ENCODE measurements at regions not wholly inside any gene's neighbourhood (a gene's known extent, or its start where the extent isn't known, plus 50 kb on each side); places are given as distances from the start of the nearest gene placed in this dataset.

DNA sequence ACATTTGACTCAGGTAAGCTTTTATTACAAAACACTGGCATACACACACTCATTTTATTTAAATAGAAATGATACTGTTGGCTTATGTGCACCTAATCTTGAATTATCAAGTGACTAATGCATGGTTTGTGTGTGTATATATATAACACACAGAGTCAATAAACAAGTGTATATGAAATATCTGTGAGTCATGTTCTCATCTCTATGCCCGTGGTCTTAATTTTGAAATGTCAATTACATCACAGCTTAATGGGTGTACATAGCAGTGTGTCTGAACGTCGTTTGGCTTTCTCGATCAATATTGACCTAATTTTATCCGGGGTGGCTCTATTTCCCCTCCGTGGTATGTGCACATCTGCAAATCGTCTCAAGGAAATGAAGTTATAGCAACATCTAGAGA lies 104.0 kb upstream of the ZFP64 start (continued):
- TF ChIP-seq, protein P1, sequence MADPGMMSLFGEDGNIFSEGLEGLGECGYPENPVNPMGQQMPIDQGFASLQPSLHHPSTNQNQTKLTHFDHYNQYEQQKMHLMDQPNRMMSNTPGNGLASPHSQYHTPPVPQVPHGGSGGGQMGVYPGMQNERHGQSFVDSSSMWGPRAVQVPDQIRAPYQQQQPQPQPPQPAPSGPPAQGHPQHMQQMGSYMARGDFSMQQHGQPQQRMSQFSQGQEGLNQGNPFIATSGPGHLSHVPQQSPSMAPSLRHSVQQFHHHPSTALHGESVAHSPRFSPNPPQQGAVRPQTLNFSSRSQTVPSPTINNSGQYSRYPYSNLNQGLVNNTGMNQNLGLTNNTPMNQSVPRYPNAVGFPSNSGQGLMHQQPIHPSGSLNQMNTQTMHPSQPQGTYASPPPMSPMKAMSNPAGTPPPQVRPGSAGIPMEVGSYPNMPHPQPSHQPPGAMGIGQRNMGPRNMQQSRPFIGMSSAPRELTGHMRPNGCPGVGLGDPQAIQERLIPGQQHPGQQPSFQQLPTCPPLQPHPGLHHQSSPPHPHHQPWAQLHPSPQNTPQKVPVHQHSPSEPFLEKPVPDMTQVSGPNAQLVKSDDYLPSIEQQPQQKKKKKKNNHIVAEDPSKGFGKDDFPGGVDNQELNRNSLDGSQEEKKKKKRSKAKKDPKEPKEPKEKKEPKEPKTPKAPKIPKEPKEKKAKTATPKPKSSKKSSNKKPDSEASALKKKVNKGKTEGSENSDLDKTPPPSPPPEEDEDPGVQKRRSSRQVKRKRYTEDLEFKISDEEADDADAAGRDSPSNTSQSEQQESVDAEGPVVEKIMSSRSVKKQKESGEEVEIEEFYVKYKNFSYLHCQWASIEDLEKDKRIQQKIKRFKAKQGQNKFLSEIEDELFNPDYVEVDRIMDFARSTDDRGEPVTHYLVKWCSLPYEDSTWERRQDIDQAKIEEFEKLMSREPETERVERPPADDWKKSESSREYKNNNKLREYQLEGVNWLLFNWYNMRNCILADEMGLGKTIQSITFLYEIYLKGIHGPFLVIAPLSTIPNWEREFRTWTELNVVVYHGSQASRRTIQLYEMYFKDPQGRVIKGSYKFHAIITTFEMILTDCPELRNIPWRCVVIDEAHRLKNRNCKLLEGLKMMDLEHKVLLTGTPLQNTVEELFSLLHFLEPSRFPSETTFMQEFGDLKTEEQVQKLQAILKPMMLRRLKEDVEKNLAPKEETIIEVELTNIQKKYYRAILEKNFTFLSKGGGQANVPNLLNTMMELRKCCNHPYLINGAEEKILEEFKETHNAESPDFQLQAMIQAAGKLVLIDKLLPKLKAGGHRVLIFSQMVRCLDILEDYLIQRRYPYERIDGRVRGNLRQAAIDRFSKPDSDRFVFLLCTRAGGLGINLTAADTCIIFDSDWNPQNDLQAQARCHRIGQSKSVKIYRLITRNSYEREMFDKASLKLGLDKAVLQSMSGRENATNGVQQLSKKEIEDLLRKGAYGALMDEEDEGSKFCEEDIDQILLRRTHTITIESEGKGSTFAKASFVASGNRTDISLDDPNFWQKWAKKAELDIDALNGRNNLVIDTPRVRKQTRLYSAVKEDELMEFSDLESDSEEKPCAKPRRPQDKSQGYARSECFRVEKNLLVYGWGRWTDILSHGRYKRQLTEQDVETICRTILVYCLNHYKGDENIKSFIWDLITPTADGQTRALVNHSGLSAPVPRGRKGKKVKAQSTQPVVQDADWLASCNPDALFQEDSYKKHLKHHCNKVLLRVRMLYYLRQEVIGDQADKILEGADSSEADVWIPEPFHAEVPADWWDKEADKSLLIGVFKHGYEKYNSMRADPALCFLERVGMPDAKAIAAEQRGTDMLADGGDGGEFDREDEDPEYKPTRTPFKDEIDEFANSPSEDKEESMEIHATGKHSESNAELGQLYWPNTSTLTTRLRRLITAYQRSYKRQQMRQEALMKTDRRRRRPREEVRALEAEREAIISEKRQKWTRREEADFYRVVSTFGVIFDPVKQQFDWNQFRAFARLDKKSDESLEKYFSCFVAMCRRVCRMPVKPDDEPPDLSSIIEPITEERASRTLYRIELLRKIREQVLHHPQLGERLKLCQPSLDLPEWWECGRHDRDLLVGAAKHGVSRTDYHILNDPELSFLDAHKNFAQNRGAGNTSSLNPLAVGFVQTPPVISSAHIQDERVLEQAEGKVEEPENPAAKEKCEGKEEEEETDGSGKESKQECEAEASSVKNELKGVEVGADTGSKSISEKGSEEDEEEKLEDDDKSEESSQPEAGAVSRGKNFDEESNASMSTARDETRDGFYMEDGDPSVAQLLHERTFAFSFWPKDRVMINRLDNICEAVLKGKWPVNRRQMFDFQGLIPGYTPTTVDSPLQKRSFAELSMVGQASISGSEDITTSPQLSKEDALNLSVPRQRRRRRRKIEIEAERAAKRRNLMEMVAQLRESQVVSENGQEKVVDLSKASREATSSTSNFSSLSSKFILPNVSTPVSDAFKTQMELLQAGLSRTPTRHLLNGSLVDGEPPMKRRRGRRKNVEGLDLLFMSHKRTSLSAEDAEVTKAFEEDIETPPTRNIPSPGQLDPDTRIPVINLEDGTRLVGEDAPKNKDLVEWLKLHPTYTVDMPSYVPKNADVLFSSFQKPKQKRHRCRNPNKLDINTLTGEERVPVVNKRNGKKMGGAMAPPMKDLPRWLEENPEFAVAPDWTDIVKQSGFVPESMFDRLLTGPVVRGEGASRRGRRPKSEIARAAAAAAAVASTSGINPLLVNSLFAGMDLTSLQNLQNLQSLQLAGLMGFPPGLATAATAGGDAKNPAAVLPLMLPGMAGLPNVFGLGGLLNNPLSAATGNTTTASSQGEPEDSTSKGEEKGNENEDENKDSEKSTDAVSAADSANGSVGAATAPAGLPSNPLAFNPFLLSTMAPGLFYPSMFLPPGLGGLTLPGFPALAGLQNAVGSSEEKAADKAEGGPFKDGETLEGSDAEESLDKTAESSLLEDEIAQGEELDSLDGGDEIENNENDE (IDR thresholded peaks at IDR 0.05; ENCODE audit: insufficient replicate concordance, low read length), result no peak
- TF ChIP-seq YY1 (IDR thresholded peaks at IDR 0.05; ENCODE audit: low read depth, low read length) (no peak), CEBPB (IDR thresholded peaks at IDR 0.05; ENCODE audit: low read depth, low read length) (no peak), RXRA (IDR thresholded peaks at IDR 0.05; ENCODE audit: insufficient read depth, low read depth, low read length) (no peak), RBBP5 (IDR thresholded peaks at IDR 0.05; ENCODE audit: borderline replicate concordance, low read depth, low read length) (no peak), BRCA1 (IDR thresholded peaks at IDR 0.05; ENCODE audit: low read depth, low read length) (no peak)

Data from H1 (cell line).